Tibial artery (tissue), 4 donors: ENCODE measurements at regions not wholly inside any gene's neighbourhood (a gene's known extent, or its start where the extent isn't known, plus 50 kb on each side); places are given as distances from the start of the nearest gene placed in this dataset.
"Not testable (repeated sequence)": the region's sequence is repeated elsewhere in the genome, so short reads cannot be mapped to it uniquely, and the experiment has no call there.

Source experiments
- DNase-seq, 2 donors: peaks; one replicate each; pipeline ENCODE4 v3.0.0-alpha.2; 2019
- H3K27ac ChIP-seq, 2 donors: fragments of 200-600 bp; sonication (generic) in 1 of 2; 1 replicate in 1 of 2; 2 replicates in 1 of 2; pipeline ENCODE4 v1.5.1; 2018 to 2019; ENCODE audit warnings: mild to moderate bottlenecking in 1 of 2
- H3K27me3 ChIP-seq, 2 donors: fragments of 200-600 bp; sonication (generic) in 1 of 2; one replicate each; pipeline versions ENCODE4 v1.5.1 to v1.6.0; 2016 to 2019
- H3K36me3 ChIP-seq, 3 donors: fragments of 200-600 bp; sonication (generic) in 2 of 3; one replicate each; pipeline ENCODE4 v1.5.1; 2016 to 2019; ENCODE audit warnings: mild to moderate bottlenecking in 2 of 3
- H3K4me1 ChIP-seq, 4 donors: fragments of 200-600 bp; sonication (generic) in 2 of 4; 1 replicate in 3 of 4; 2 replicates in 1 of 4; pipeline ENCODE4 v1.5.1; 2016 to 2019
- H3K4me3 ChIP-seq, 2 donors: fragments of 200-600 bp; sonication (generic) in 1 of 2; 1 replicate in 1 of 2; 2 replicates in 1 of 2; pipeline ENCODE4 v1.5.1; 2018 to 2019; ENCODE audit warnings: mild to moderate bottlenecking in 2 of 2
- H3K9me3 ChIP-seq, 3 donors: fragments of 200-600 bp; sonication (generic) in 1 of 3; one replicate each; pipeline ENCODE4 v1.5.1; 2016 to 2019
- CTCF ChIP-seq, 2 experiments: fragments of 200-600 bp in 1 of 2; fragments of 450-650 bp in 1 of 2; IDR thresholded peaks; one replicate each; pipeline ENCODE4 v1.5.1; 2017 to 2019; ENCODE audit warnings: antibody characterized with exemption in 2 of 2, mild to moderate bottlenecking in 1 of 2, moderate library complexity in 1 of 2
- intact Hi-C: fragments of 100-400 bp; cut with DNase I; formaldehyde crosslinking; loops from one replicate; pipeline ENCODE4 v1.15.0; 2023; ENCODE audit warnings: low total_unique reads

- no peak overlapping the region for H3K27ac ChIP-seq
- H3K27me3 ChIP-seq = no peaks in the 10 kb centered on the region
- H3K9me3 ChIP-seq = peaks cover 0 to 10% (median 0%) of the 10 kb centered on the region in 3 donors
- intact Hi-C loops = no loop called here
- H3K36me3 ChIP-seq = no peaks in the 10 kb centered on the region
- H3K4me3 ChIP-seq = no peak overlapping the region
- no peak for DNase-seq
- no peaks in the 10 kb centered on the region for H3K4me1 ChIP-seq
- no peak for TF ChIP-seq CTCF (IDR thresholded peaks at IDR 0.05)
Measured at GRCh38 chr12:102297412-102297811, 99.8 kb upstream of the PMCH start.

GRCh38 chr12:102294568-102294967, 96.9 kb upstream of the PMCH start:
- H3K9me3 ChIP-seq = no peaks in the 10 kb centered on the region
- H3K36me3 ChIP-seq = no peaks in the 10 kb centered on the region
- no peak overlapping the region for H3K27ac ChIP-seq
- TF ChIP-seq CTCF (IDR thresholded peaks at IDR 0.05) = no peak
- DNase-seq = no peak
- no peaks in the 10 kb centered on the region for H3K4me1 ChIP-seq
- H3K4me3 ChIP-seq = no peak overlapping the region
- H3K27me3 ChIP-seq = no peaks in the 10 kb centered on the region
- intact Hi-C loops = no loop called here

GRCh38 chr12:102291498-102292440, 94.1 kb upstream of the PMCH start:
- H3K27ac ChIP-seq, H3K4me3 ChIP-seq, H3K36me3 ChIP-seq, H3K9me3 ChIP-seq, H3K4me1 ChIP-seq, intact Hi-C loops, DNase-seq, H3K27me3 ChIP-seq: not testable (repeated sequence)

GRCh38 chr12:102289702-102290101, 92.1 kb upstream of the PMCH start:
- DNase-seq, H3K27me3 ChIP-seq, H3K36me3 ChIP-seq, H3K4me3 ChIP-seq, H3K4me1 ChIP-seq, intact Hi-C loops, H3K9me3 ChIP-seq, H3K27ac ChIP-seq: not testable (repeated sequence)

- Histone ChIP-seq H3K27me3 (no peaks in the 10 kb centered on the region), H3K4me3 (no peak overlapping the region), H3K4me1 (no peaks in the 10 kb centered on the region), H3K27ac (no peak overlapping the region), H3K9me3 (no peaks in the 10 kb centered on the region), H3K36me3 (no peaks in the 10 kb centered on the region)
- TF ChIP-seq CTCF (IDR thresholded peaks at IDR 0.05) = no peak
- intact Hi-C loops = no loop called here
- DNase-seq = no peak
Measured at GRCh38 chr12:102281231-102281630, 83.6 kb upstream of the PMCH start.

- intact Hi-C loops, DNase-seq, H3K27ac ChIP-seq, H3K9me3 ChIP-seq, H3K4me3 ChIP-seq, H3K4me1 ChIP-seq, H3K27me3 ChIP-seq, H3K36me3 ChIP-seq: not testable (repeated sequence)
Measured at GRCh38 chr12:102255687-102256086, 58.1 kb upstream of the PMCH start.

- H3K27me3 ChIP-seq, intact Hi-C loops, H3K9me3 ChIP-seq, H3K4me1 ChIP-seq, H3K4me3 ChIP-seq, H3K36me3 ChIP-seq, H3K27ac ChIP-seq, DNase-seq: not testable (repeated sequence)
Measured at GRCh38 chr12:102251005-102251404, 53.4 kb upstream of the PMCH start.
